OCI-LY1 (cell line): ENCODE measurements at regions not wholly inside any gene's neighbourhood (a gene's known extent, or its start where the extent isn't known, plus 50 kb on each side); places are given as distances from the start of the nearest gene placed in this dataset.

ENCODE experiments used
- EZH2 ChIP-seq: fragments of 200-600 bp; sonication (generic), shearing (Covaris generic); IDR thresholded peaks from 2 replicates; pipeline ENCODE4 v1.8.0; 2017; ENCODE audit warnings: borderline replicate concordance, mixed run types, mild to moderate bottlenecking, antibody characterized with exemption, low read length, moderate library complexity, mixed read lengths
- TF ChIP-seq, protein P1 (sequence below): fragments of 200-600 bp; sonication (generic), shearing (Covaris generic); IDR thresholded peaks from 2 replicates; pipeline ENCODE4 v1.5.1; 2017; ENCODE audit warnings: mild to moderate bottlenecking, antibody characterized with exemption, low read length, moderate library complexity, mixed read lengths

- TF ChIP-seq, protein P1, sequence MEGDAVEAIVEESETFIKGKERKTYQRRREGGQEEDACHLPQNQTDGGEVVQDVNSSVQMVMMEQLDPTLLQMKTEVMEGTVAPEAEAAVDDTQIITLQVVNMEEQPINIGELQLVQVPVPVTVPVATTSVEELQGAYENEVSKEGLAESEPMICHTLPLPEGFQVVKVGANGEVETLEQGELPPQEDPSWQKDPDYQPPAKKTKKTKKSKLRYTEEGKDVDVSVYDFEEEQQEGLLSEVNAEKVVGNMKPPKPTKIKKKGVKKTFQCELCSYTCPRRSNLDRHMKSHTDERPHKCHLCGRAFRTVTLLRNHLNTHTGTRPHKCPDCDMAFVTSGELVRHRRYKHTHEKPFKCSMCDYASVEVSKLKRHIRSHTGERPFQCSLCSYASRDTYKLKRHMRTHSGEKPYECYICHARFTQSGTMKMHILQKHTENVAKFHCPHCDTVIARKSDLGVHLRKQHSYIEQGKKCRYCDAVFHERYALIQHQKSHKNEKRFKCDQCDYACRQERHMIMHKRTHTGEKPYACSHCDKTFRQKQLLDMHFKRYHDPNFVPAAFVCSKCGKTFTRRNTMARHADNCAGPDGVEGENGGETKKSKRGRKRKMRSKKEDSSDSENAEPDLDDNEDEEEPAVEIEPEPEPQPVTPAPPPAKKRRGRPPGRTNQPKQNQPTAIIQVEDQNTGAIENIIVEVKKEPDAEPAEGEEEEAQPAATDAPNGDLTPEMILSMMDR, result no peak
- no peak for TF ChIP-seq EZH2
These were observed 65.6 kb upstream of the CHRNA7 start for GRCh38 chr15:31964586-31965307.
